PC-9 (cell line): ENCODE measurements at regions not wholly inside any gene's neighbourhood (a gene's known extent, or its start where the extent isn't known, plus 50 kb on each side); places are given as distances from the start of the nearest gene placed in this dataset.

ENCODE experiments used
- BruUV-seq: library from RNA; stranded (reverse); fragments of 400-500 nt; replicated peaks from 2 replicates; lab custom pipeline; 2021; lab: Mats Ljungman, UMichigan
- CTCF ChIA-PET: fragments of 300-600 bp; sonication (Branson Sonifier 250); formaldehyde crosslinking; loops from one replicate; lab custom pipeline; 2022; ENCODE audit warnings: antibody characterized with exemption; lab: Charles Lee
- POLR2A ChIA-PET: fragments of 300-600 bp; sonication (Branson Sonifier 250); formaldehyde crosslinking; loops from one replicate; lab custom pipeline; 2022; ENCODE audit warnings: antibody characterized with exemption; ENCODE audit not compliant: unreplicated experiment; lab: Charles Lee
- DNase-seq, 2 experiments: peaks; one replicate each; pipeline versions ENCODE4 v3.0.0 to v3.0.0-alpha.2; 2015 to 2022; ENCODE audit warnings: mixed read lengths in 1 of 2
- H2AFZ ChIP-seq: fragments of 200-600 bp; sonication (generic); 2 replicates; pipeline ENCODE4 v1.8.1; 2017; ENCODE audit warnings: antibody characterized with exemption
- H3F3A ChIP-seq: fragments of 200-600 bp; sonication (generic); 2 replicates; pipeline ENCODE4 v1.8.1; 2017; ENCODE audit warnings: antibody characterized with exemption, mild to moderate bottlenecking, low read depth; ENCODE audit not compliant: insufficient read depth
- H3K27ac ChIP-seq: fragments of 200-600 bp; sonication (generic); 2 replicates; pipeline ENCODE4 v1.6.1; 2016; ENCODE audit warnings: mixed run types
- H3K27me3 ChIP-seq: fragments of 200-600 bp; sonication (generic); 2 replicates; pipeline ENCODE4 v1.6.1; 2016; ENCODE audit warnings: low read depth, mixed run types; ENCODE audit not compliant: insufficient read depth
- H3K36me3 ChIP-seq: fragments of 200-600 bp; sonication (generic); 2 replicates; pipeline ENCODE4 v1.6.1; 2016; ENCODE audit warnings: low read depth, mixed run types
- H3K4me1 ChIP-seq: fragments of 200-600 bp; sonication (generic); replicated peaks from 2 replicates; pipeline ENCODE4 v1.6.1; 2016; ENCODE audit warnings: mixed run types; ENCODE audit not compliant: insufficient read depth
- H3K4me2 ChIP-seq: fragments of 200-600 bp; sonication (generic); 2 replicates; pipeline ENCODE4 v1.6.1; 2017; ENCODE audit warnings: mixed run types
- H3K4me3 ChIP-seq: fragments of 200-600 bp; sonication (generic); 2 replicates; pipeline ENCODE4 v1.6.1; 2016; ENCODE audit warnings: mixed run types
- H3K79me2 ChIP-seq: fragments of 200-600 bp; sonication (generic); 2 replicates; pipeline ENCODE4 v1.6.1; 2017; ENCODE audit warnings: low read depth, mixed run types
- H3K9me2 ChIP-seq: fragments of 200-600 bp; sonication (generic); 2 replicates; pipeline ENCODE4 v1.8.1; 2017; ENCODE audit warnings: mild to moderate bottlenecking; ENCODE audit not compliant: insufficient read depth
- H3K9me3 ChIP-seq: fragments of 200-600 bp; sonication (generic); 2 replicates; pipeline ENCODE4 v1.8.1; 2016; ENCODE audit warnings: low read depth; ENCODE audit not compliant: insufficient read depth
- H4K20me1 ChIP-seq: fragments of 200-600 bp; sonication (generic); 2 replicates; pipeline ENCODE4 v1.8.1; 2017; ENCODE audit not compliant: insufficient read depth
- CTCF ChIP-seq: fragments of 200-600 bp; sonication (generic); conservative IDR thresholded peaks from 2 replicates; pipeline ENCODE4 v1.6.1; 2017; ENCODE audit warnings: mixed run types, antibody characterized with exemption, mild to moderate bottlenecking, moderate library complexity
- EZH2 ChIP-seq: fragments of 200-600 bp; sonication (generic); IDR thresholded peaks from 2 replicates; pipeline ENCODE4 v1.8.0; 2017; ENCODE audit warnings: antibody characterized with exemption, low read depth
- intact Hi-C: fragments of 100-400 bp; cut with micrococcal nuclease; formaldehyde crosslinking; loops from one replicate; pipeline ENCODE4 v1.10.0; 2022; ENCODE audit not compliant: unreplicated experiment

DNA sequence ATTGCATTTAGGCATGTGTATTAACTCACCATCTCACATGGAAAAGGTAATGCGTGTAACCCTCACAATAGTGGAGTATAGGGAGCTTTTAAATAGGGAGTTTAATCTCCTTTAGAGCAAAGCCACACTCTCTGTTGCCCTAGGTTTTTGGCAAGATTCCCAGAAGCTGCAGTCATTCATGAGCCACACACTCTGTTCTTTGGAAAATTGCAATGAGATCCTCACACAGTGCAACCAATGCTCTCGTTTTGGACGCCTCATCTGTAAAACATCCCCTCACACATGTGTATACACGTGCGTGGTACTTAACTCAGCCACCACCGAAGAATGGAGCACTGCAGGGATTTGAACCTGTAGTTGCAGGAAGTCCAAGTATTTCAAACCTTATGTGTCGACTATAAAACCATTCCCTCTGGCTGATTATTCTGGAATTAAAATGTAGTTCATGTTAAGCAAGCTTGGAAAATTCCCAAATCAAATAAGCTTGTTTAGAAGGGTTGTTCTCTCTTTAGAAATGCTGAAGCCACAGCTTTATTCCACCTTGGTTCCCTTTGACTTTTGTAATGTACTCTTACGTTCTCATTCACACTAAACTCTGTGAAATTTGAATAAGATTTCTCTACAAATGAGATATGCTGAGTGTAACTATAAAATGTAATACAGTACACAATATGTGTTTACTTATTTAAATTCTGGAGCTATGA is 489.8 kb upstream of the MANEA start:
- H3K79me2 ChIP-seq: no peaks in the 10 kb centered on the region
- no peaks in the 10 kb centered on the region for H3K36me3 ChIP-seq
- no peak overlapping the region for H3K4me3 ChIP-seq
- no peaks in the 10 kb centered on the region for H3K4me1 ChIP-seq
- TF ChIP-seq EZH2: no peak
- TF ChIP-seq CTCF: no peak
- DNase-seq: peak in 1 of 2 experiments; percentile 19
- no peaks in the 10 kb centered on the region for H3K27me3 ChIP-seq
- H2AFZ ChIP-seq: no peak overlapping the region
- intact Hi-C loops: no loop called here
- H3F3A ChIP-seq: no peaks in the 10 kb centered on the region
- POLR2A ChIA-PET: no interaction called here
- no peaks in the 10 kb centered on the region for H3K9me2 ChIP-seq
- BruUV-seq: no TSS peak
- H3K27ac ChIP-seq: no peak overlapping the region
- H3K4me2 ChIP-seq: no peak overlapping the region
- CTCF ChIA-PET: no interaction called here
- H4K20me1 ChIP-seq: no peaks in the 10 kb centered on the region
- no peaks in the 10 kb centered on the region for H3K9me3 ChIP-seq

- peak; percentile 81 for TF ChIP-seq CTCF
- no peak for TF ChIP-seq EZH2
- Histone ChIP-seq H3K4me2 (no peak overlapping the region), H3K9me2 (no peaks in the 10 kb centered on the region), H3K27ac (no peak overlapping the region), H3K4me3 (no peak overlapping the region), H3K27me3 (no peaks in the 10 kb centered on the region), H3F3A (no peaks in the 10 kb centered on the region), H2AFZ (no peak overlapping the region), H3K4me1 (peaks cover 10% of the 10 kb centered on the region; the same call in 1 of the 2 replicates), H3K9me3 (no peaks in the 10 kb centered on the region), H4K20me1 (no peaks in the 10 kb centered on the region), H3K79me2 (no peaks in the 10 kb centered on the region), H3K36me3 (no peaks in the 10 kb centered on the region)
- intact Hi-C loops: no loop called here
- CTCF ChIA-PET: interaction anchor here (1.7 kb wide), 1 partner anchor 40 kb away, joined by 5 read pairs; no protein-coding TSS in a partner anchor
- no peak for DNase-seq
- BruUV-seq: no TSS peak
- POLR2A ChIA-PET: no interaction called here
These were observed 485.4 kb upstream of the MANEA start for GRCh38 chr6:95091823-95092436.

GRCh38 chr6:95093154-95093553 is 484.2 kb upstream of the MANEA start:
- no TSS peak for BruUV-seq
- H3K36me3 ChIP-seq: no peaks in the 10 kb centered on the region
- no peaks in the 10 kb centered on the region for H3K9me2 ChIP-seq
- ChIA-PET CTCF (interaction anchor here (0.7 to 1.7 kb wide), 2 partner anchors 39 to 50 kb away, joined by 3 to 5 read pairs; no protein-coding TSS in a partner anchor), POLR2A (interaction anchor here (0.5 kb wide), 1 partner anchor 1324 kb away, joined by 3 read pairs; no protein-coding TSS in a partner anchor)
- H3K4me3 ChIP-seq: no peak overlapping the region
- no peaks in the 10 kb centered on the region for H3F3A ChIP-seq
- no peaks in the 10 kb centered on the region for H3K27me3 ChIP-seq
- TF ChIP-seq EZH2: no peak
- TF ChIP-seq CTCF: no peak
- DNase-seq: no peak
- no peak overlapping the region for H3K27ac ChIP-seq
- H3K79me2 ChIP-seq: no peaks in the 10 kb centered on the region
- H3K4me1 ChIP-seq: peaks cover 10% of the 10 kb centered on the region; the same call in 1 of the 2 replicates
- H3K4me2 ChIP-seq: no peak overlapping the region
- intact Hi-C loops: no loop called here
- H4K20me1 ChIP-seq: no peaks in the 10 kb centered on the region
- H3K9me3 ChIP-seq: no peaks in the 10 kb centered on the region
- no peak overlapping the region for H2AFZ ChIP-seq
